Coronary artery (tissue), 2 donors: ENCODE measurements at regions not wholly inside any gene's neighbourhood (a gene's known extent, or its start where the extent isn't known, plus 50 kb on each side); places are given as distances from the start of the nearest gene placed in this dataset.

ENCODE experiments used
- DNase-seq: peaks from one replicate; pipeline ENCODE4 v3.0.0-alpha.2; 2017; ENCODE audit warnings: low spot score
- H3K27ac ChIP-seq, 2 donors: fragments of 200-600 bp; sonication (generic); one replicate each; pipeline ENCODE4 v1.5.1; 2016 to 2019
- H3K4me3 ChIP-seq: fragments of 200-600 bp; sonication (generic); 2 replicates; pipeline ENCODE4 v1.5.1; 2016; ENCODE audit warnings: mild to moderate bottlenecking, moderate library complexity
- CTCF ChIP-seq: fragments of 200-600 bp; sonication (generic); IDR thresholded peaks from one replicate; pipeline ENCODE4 v1.5.1; 2019; ENCODE audit warnings: antibody characterized with exemption

- Histone ChIP-seq H3K27ac (no peak overlapping the region), H3K4me3 (no peak overlapping the region)
- DNase-seq, result no peak
- TF ChIP-seq CTCF, result no peak
Measured at GRCh38 chr16:49097964-49098363, 183.7 kb downstream of the CBLN1 start.

GRCh38 chr16:49096176-49096945, 185.3 kb downstream of the CBLN1 start:
- no peak for DNase-seq

GRCh38 chr16:49095539-49095938, 186.1 kb downstream of the CBLN1 start:
- no peak overlapping the region for H3K27ac ChIP-seq
- no peak for TF ChIP-seq CTCF
- DNase-seq, result no peak
- H3K4me3 ChIP-seq, result no peak overlapping the region

More at GRCh38 chr16:49096176-49096945, 185.3 kb downstream of the CBLN1 start:
- Histone ChIP-seq H3K27ac (no peak overlapping the region), H3K4me3 (no peak overlapping the region)
- no peak for TF ChIP-seq CTCF

- H3K4me3 ChIP-seq, result no peak overlapping the region
- TF ChIP-seq CTCF, result no peak
- no peak for DNase-seq
- no peak overlapping the region for H3K27ac ChIP-seq
Measured at GRCh38 chr16:49094471-49094870, 187.2 kb downstream of the CBLN1 start.

GRCh38 chr16:49093939-49094338, 187.7 kb downstream of the CBLN1 start:
- DNase-seq, result no peak
- TF ChIP-seq CTCF, result no peak
- Histone ChIP-seq H3K4me3 (no peak overlapping the region), H3K27ac (no peak overlapping the region)

GRCh38 chr16:49092704-49093103, 188.9 kb downstream of the CBLN1 start:
- Histone ChIP-seq H3K27ac (no peak overlapping the region), H3K4me3 (no peak overlapping the region)
- no peak for DNase-seq
- no peak for TF ChIP-seq CTCF

- DNase-seq, result no peak
- H3K4me3 ChIP-seq, result no peak overlapping the region
- no peak for TF ChIP-seq CTCF
Measured at GRCh38 chr16:49089533-49089932, 192.1 kb downstream of the CBLN1 start.

More at GRCh38 chr16:49089533-49089932, 192.1 kb downstream of the CBLN1 start:
- no peak overlapping the region for H3K27ac ChIP-seq
